NCI-H2107 treated with DMSO at 0.1 percent for 48 hours (cell line): ENCODE measurements at regions not wholly inside any gene's neighbourhood (a gene's known extent, or its start where the extent isn't known, plus 50 kb on each side); places are given as distances from the start of the nearest gene placed in this dataset.
"Not testable (repeated sequence)": the region's sequence is repeated elsewhere in the genome, so short reads cannot be mapped to it uniquely, and the experiment has no call there.

Experiments used
- DNase-seq: peaks from one replicate; lab custom pipeline; 2025; ENCODE audit not compliant: unreplicated experiment; lab: John Stamatoyannopoulos, UW

DNA sequence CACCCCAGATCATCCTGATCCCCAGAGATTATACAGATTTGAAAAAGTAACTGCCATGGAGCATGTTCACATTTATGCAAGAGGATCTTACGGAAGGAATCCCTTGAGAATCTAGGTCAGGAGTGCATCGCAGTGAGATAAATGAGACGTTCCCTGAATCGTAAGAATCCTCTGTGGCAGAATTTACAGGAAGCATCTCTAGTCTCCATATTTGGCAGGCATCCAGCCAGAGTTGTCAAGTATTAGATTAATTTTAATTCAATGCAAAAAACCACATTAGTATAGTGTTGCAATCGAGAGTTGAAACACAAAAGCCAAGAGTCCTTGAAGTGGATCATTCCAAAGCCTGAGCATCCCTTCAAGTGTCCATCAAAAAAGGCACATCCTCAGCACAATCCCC, 100.8 kb downstream of the RRAGC start:
- DNase-seq = peak; percentile 99

DNA sequence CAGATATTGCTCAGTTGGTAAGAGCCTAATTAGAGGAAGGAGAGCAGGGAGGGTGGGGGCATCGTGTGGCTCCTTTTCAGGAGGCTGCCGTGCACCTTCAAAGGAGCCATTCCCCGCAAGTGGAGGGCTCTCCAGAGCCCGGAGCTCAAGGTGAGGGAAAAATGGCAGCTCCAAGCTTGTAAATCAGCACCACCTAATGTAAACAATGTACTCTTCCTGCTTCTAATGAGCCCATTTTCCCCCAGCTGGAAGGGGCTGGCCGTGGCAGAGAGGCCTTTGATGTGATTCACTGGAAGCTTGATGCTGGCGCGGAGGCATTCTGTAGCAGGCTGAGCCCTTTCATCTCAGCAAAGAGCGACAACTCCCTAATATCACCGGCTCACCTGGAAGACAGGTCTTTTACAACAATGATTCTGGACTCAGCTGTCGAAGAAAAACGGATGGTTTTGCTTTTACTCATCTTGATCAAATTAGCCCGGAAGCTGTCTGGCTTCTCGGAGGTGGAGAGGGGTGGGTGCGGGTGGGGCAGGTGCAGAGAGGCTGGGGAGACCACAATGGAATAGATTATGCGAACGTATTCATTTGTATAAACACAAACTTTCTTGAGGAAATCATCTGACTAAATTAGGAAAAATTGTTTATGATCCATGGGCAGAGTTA, 112.5 kb downstream of the RRAGC start:
- DNase-seq = peak; percentile 88

DNA sequence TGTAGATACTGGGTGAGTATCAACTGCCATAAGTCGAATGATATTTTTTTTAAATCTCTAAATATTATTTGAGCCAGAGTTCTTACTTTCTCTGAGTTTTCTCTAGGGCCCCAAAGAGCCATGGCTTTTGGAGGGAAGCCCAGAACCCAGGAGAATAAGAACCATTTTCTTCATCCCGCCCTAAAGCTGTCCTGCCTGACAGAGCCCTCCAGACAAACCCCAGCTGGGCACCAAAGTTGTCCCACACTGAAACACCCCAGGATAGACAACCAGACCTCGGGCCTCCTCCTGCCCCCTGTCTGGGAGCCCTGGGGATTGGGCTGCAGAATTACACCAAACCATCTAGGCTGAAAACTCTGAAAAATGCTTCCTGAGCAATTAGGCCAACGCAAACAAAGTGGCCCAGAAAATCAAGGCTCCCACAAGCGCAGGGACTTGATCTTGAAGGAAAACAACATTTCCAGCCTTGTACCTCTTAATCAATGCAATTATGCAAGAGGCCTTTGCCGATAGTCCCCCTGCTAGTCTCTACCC, 113.1 kb downstream of the RRAGC start:
- no peak for DNase-seq

DNA sequence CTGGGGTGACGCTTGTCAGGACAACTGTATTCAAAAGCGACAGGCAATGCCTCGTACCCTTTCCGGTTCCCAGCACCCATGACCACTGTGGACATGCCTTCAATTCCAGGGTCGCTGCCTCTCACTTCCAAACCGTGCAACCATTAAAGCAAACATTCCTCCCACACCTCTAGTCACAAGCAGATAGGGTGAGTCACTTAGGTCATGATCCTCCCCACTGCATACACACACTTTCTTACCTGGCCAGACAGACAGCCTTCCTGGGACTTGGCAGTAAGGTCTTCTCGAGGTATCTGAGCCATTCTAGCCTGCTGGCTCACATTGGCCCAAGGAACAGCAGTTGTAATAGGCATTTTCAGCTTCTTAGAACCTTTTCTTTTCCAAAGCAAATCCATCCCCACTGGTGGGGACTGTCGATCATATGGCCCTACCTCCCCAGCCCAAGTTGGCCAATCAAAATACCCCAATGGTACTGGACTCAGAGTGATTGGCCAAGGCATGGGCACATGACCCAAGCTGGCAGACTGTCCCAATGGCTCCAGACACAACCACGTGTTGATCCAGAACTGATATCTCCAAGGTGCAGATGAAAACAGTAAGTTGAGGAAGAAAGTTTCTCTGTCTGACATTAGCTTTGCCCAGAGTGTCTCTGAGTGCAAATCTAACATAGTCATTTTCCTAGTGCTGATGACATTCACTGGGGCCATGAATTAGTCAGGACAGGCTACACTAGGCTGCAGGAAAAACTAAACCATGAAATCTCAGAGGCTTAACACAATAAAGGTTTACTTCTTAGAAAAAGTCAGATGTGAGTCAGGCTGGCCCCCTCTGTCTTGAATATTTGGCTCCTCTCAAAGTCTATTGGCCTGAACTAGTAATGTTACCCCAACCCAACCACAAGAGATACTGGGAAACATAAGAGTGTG, 113.8 kb downstream of the RRAGC start:
- no peak for DNase-seq

DNA sequence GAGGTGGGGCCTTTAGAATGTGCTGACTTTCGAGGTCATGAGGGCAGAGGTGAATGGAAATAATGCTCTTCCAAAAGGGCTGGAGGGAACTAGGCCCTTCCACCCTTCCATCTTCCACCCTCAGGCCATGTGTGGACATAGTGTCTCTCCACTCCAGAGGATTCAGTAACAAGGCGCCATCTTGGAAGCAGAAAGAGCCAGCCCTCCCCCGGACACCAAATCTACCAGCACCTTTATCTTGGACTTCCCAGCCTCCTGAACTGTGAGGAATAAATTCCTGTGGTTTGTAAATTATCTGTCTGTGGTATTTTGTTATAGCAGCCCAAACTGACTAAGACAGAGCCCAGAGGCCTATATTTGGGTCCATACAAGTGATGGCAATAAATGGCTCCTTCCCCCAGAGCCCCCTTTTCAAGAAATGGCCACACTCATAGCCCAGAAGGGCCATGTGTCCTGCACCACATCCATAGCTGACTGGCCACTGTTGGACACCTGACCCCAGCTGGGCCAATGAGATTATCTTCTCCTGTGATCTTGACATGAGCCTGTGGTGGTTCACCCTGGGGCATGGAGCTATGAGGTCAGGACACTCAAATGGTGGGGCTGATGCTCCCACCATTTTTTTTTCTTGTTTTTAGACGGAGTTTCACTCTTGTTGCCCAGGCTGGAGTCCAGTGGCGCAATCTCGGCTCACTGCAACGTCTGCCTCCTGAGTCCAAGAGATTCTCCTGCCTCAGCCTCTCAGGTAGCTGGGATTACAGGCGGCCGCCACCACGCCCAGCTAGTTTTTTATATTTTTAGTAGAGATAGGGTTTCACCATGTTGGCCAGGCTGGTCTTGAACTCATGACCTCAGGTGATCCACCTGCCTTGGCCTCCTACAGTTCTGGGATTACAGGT, 114.9 kb downstream of the RRAGC start:
- DNase-seq = no peak

DNA sequence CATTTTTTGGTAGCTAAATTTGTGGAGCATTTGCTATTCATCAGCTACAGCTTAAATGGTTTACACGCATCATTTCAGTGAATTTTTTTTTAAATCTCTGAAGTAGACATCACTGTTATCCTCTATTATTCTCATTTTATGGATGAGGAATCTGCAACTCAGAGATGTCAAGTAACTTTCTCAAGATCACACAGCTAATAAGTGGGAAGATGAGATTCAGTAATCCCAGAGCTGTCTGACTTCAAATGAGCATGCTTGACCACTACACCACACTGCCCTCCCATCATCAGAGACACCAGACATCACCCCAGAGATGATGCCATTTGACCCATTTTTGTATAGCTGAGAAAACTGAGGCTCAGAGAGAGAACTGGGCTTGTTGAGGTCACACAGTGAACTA, 116.4 kb downstream of the RRAGC start:
- DNase-seq = no peak

DNA sequence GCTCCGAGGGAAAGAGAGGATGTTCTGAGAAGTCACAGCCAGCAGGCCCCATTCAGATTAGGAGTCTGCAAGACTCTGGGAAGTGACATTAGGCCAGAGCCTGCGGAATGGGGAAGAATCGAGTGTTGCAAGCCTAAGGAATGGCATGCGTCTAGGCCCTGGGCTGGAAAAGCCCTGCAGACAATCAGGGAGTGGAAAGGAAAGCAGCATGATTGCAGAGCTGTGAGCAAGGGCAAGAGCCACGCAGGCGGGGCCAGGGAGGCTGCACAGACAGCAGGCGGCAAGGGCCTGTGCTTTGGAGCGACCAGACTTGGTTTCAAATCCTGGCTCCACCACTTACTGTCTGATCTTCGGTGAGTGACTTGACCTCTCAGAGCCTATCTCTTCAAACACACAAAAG, 118.2 kb downstream of the RRAGC start:
- no peak for DNase-seq

DNA sequence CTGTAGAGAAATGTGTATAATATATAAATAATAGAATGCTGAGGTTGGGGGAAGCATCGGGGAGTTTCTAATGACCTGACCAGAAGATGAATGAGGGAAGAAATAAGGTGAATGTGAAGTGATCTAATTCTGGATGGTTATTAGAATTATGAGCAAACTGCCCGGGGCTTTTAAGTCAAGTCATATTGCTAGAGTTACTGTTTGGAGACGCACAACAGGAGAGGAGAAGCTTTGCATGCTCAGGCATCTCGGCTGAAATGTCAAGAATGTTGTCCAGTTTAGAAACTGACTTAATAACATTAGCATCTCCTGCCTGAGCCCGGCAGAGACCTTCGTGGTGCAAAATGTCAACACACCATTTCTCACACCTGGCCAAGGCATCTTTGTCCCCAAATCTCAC, 119.1 kb downstream of the RRAGC start:
- DNase-seq = no peak

DNA sequence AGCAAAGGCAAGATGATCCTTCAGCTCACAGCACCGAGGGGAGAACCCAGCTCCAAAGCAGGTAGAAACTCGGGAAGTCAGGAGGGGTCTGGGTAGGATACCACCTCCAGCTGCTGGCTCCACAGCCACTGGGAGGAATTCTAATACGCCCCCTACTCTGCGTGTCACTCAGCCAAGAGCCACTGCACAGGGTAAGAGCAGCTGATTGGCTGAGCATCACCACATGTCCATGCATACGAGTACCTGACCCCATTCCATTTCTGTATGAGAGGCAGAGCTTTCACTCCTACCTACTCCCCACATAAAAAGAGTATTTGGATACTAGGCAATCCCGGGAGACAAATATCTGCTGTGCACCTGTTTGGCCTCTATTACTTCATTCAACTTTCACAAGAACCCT, 121.4 kb downstream of the RRAGC start:
- no peak for DNase-seq

DNA sequence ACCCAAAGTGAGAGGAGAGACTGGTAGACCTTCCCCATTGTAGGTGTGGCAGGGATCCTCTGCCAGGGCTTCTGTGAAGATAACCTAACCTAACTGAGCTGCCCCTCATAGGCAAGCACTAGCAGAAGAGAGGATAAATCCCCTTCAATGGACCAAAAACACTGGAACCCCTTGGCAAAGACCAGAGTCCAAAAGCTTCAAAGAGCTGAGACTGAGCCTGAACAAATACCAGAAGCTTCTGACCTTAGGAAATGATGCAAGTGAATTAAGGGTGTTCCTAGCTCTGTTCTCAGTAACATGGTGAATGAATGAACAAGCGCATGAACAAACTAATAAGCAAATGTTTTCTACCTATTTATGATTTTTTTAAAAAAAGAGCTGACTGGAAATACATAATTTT, 123.2 kb downstream of the RRAGC start:
- no peak for DNase-seq

DNA sequence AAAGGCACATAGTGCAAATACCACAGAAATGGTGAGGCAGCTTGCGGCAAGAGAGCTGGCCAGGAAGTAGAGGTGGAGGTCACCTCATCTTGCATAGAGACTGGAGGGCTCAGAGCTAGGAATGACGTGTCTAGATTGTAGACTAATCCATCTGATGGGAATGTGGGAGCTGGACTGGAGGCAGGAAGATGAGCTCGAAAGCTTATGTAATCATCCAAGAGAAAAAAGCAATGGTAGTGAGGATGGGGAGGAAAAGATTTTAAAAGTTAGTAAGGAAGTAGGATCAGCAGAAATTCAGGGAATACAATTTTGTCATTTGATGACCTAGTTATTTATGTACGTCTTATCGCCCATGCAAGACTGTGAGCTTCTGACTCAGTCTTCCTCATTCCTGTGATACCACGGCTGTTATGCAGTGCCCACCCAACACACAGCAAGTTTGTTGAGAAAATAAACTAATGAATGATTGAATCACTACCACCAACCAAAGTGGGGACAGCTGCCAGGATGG, 123.9 kb downstream of the RRAGC start:
- DNase-seq = no peak

DNA sequence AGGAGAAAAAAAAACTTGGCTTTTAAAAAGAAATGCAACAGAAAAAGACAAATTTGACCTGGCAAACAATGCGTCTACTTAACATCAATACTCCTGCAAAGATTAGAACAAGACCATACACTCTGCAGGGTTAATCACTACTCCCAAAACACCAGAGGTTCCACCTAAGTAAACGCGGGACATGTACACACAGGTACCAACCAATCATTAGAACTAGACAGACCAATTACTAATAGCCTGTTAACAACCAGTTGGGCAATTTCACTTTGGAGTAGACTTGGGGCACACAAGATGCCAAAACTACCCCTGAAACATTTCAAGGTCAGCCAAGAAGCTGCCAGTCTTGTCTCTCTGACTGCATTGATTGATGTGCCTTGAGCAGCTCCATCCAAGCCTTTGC, 125.8 kb downstream of the RRAGC start:
- no peak for DNase-seq

DNA sequence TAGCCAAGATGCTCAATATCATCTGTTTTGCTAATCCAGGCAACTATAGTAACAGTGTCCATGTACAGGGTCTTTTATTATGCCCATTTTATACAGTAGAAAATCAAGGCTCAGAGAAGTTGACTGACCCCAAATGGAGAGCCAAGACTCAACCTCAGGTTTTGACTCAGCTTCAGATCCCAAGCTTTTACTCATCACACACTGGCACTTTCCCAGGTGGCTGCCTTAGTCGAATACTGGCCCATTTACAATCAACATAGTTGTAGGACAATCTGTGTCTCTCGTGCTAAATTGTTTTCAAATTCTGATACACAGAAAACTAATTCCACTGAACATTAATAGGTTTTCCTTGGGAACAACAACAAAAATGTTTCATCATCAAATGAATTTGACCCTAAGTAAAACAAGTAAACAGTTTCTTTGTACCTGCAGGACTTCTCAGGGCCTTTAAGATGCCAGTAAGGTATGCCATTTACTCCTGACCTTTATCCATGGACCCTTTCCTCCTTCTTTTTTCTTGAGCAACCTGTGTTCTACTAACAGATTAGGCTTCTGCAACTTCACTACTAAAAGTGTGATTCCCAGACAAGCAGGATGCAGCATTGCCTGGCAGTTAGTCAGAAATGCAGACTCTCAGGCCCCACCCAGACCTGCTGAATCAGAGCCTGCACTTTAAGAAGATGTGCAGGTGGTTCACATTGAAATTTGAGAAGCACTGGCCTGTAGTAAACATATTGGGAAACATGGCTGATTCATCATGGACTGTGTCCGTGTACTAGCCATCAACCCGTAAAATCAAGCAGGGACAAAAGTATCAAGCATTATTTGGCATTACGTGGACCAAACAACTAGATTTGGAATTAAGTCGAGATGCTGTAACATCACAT, 128.8 kb downstream of the RRAGC start:
- no peak for DNase-seq

DNA sequence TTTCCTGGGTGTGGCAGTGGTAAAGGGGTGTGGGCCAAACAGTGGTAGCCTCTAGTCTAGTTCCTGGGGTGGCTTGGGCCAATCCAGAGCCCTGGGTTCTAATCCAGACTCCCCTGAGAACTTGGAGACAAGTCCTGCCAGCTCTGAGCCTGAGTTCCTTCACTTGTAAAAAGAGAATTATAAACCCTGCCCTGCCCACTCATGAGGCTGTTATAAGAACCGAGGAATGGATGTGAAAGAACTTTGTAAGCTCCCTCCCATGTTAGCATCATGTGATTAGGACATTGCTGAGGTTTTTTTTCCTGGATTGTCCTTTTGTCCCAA, 131.0 kb downstream of the RRAGC start:
- DNase-seq = no peak

DNA sequence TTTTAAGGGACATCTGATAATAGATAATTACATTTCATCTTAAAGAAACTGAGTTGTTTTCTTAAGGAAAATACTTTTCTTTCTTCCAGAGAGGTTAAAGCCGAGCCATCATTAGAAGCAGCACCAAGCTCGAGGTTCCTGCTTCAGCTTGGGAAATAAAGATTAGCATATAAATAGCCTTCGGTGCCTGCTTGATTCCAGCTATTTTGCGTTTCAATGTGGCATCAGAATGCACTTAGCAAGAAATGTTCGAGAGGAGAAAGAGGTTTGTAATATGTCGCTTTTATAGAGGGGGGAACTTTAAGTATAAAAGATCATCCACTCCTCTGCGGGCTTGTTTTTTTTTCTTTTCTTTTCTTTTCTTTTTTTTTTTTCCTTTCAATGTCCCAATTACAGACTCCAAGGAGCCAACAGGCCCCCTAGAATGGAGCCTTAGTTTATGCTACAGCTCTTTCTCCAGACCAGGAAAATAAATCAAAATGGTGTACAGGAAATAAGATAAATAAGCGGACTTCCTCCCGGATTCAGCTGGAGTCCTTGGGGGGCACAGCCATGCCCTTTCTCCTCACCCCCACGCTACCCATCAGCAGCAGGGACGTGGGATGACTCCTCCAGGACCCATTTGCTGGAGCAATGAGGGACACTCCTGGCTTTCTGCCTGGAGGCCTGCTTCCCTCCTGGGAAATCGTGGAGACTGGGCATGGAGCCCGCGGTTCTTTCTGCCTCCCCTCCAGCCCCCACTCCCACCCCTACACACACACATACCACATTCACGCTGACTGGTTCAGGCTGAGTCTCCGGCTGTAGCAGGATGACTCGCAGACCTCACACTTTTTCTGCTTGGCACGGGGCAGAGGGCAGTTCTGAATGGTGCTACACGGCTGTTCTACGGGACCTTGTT, 131.6 kb downstream of the RRAGC start:
- DNase-seq = peak; percentile 84

DNA sequence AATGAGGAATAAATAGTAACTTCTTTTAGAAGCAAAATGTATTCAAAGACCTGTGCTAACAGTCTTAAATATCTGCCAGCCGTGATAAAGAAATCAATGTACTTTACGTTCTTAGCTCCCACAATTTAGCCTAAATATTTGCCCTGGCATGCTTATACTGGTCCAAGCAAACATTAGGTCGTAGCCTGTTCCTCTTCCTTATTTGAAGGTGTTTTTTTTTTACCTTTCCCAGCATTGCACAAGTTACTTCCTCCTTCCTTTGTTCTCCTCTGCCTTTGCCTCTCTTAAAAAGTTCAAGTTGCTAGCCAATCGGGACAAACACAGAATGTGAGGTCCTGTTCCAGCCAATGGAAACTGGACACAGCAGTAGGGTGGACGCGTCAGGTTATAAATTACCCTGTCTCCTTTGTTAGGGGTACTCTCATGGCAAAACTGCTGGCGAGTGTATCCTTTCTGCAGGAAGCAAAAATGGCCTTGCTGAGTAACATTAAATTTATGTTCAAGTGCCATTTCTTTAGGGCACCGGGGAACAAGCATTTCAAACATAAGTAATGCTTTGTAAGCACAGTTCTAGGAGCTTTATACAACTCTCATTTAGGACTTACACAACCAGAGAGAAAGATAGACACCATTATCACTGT, 134.1 kb downstream of the RRAGC start:
- DNase-seq = not testable (repeated sequence)

DNA sequence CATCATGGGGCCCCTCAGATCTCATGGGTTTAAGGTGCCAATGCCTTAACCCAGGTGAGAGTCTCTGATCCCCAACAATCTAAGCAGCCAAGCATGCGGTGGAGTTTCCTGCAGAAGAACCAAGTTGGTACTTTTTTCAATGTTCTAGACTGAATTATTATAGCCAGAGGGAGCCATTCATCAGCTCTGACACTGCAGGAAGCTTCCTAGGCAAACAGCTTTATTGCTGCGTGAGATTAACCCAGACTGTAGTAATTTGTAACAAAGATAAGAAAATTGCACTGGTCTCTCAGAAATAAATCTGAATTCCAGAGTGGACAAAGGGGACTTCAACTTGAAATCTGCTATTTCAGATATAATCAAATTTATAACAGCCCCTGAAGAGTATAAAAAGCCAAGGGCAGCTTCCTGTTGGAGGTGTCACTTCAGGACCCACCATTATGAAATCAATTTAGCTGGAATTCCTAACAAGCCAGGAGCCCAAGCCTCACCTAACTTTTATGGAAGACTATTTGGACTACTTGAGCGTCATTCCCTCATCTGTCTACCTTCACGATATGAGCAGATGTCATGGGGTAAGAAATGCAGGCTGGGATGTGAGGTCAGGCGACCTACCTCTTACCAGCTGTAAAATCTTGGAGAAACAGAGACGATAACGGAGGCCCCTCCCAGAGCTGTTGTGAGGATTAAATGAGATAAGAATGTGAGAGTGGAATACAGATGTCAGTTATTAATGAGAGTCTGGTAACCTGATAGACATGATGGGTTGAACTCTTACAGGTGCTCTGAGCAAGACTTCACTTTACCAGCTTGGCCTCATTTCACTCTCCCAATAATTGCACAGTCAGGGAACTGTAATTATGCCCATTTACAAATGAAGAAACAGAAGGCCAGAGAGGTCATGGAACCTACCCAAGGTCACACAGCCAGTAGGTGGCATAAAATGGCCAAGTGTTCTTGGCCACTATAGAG, 135.1 kb downstream of the RRAGC start:
- no peak for DNase-seq

DNA sequence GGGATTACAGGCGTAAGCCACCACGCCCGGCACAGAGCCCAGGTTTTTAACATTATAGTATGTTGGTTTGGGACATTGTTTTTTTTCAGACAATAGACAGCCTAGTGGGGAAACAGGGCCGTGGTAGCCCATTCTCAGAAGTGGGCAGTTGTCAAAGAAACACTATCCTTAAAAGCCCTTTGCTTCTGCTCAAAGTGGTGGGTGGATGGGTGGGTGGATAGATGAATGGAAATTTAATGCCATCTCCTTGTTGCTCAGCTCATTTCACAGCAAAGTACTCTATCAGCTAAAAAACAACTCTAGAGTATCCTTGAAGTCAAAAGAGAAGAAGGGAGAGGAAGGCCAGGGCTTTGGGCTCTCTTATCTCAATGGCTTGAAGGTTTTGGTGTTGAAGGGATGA, 137.8 kb downstream of the RRAGC start:
- DNase-seq = no peak
